OCI-LY3 (cell line): ENCODE measurements at regions not wholly inside any gene's neighbourhood (a gene's known extent, or its start where the extent isn't known, plus 50 kb on each side); places are given as distances from the start of the nearest gene placed in this dataset.

Experiments
- EZH2phosphoT487 ChIP-seq: fragments of 200-600 bp; shearing (Covaris generic); IDR thresholded peaks from 2 replicates; pipeline ENCODE4 v1.6.1; 2018; ENCODE audit warnings: antibody characterized with exemption, mixed run types, low read depth
- TF ChIP-seq, protein P1 (sequence below): fragments of 200-600, 300-600 bp; sonication (generic); IDR thresholded peaks from 2 replicates; pipeline ENCODE4 v1.5.1; 2014; ENCODE audit warnings: antibody characterized with exemption, low read length, low read depth

DNA sequence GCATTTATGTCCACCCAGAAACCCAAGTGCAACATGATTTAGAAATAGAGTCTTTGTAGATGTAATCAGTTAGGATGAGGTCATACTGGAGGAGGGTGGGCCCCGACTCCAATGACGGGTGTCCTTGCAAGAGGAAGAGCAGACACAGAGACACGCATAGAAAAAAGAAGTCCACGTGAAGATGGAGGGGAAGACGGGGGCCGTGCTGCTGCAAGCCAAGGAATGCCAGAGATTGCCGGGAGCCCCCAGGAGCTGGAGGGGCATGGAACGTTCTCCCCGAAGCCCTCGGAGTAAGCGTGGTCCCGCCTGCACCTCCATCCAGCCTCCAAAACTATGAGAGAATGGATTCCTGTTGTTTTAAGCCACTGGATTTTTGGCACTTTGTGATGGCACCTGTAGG lies 51.6 kb downstream of the PTGR3 start:
- TF ChIP-seq, protein P1, sequence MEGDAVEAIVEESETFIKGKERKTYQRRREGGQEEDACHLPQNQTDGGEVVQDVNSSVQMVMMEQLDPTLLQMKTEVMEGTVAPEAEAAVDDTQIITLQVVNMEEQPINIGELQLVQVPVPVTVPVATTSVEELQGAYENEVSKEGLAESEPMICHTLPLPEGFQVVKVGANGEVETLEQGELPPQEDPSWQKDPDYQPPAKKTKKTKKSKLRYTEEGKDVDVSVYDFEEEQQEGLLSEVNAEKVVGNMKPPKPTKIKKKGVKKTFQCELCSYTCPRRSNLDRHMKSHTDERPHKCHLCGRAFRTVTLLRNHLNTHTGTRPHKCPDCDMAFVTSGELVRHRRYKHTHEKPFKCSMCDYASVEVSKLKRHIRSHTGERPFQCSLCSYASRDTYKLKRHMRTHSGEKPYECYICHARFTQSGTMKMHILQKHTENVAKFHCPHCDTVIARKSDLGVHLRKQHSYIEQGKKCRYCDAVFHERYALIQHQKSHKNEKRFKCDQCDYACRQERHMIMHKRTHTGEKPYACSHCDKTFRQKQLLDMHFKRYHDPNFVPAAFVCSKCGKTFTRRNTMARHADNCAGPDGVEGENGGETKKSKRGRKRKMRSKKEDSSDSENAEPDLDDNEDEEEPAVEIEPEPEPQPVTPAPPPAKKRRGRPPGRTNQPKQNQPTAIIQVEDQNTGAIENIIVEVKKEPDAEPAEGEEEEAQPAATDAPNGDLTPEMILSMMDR: no peak
- no peak for TF ChIP-seq EZH2phosphoT487
